GM19035 (cell line): ENCODE measurements at regions not wholly inside any gene's neighbourhood (a gene's known extent, or its start where the extent isn't known, plus 50 kb on each side); places are given as distances from the start of the nearest gene placed in this dataset.
"Not testable (repeated sequence)": the region's sequence is repeated elsewhere in the genome, so short reads cannot be mapped to it uniquely, and the experiment has no call there.

ENCODE experiments used
- ATAC-seq: cut with Tn5 transposase; IDR thresholded peaks from one replicate; pipeline ENCODE4 v1.9.1; 2021; ENCODE audit not compliant: unreplicated experiment

GRCh38 chr18:75777630-75778029 is 350.1 kb upstream of the SMIM21 start:
- no peak for ATAC-seq

- ATAC-seq: no peak
Measured at GRCh38 chr18:75775121-75775520, 347.6 kb upstream of the SMIM21 start.

GRCh38 chr18:75773618-75774017 is 346.1 kb upstream of the SMIM21 start:
- ATAC-seq: no peak

- ATAC-seq: no peak
Measured at GRCh38 chr18:75762758-75763157, 335.3 kb upstream of the SMIM21 start.

- no peak for ATAC-seq
Measured at GRCh38 chr18:75760208-75760607, 332.7 kb upstream of the SMIM21 start.

- no peak for ATAC-seq
Measured at GRCh38 chr18:75757951-75758350, 330.4 kb upstream of the SMIM21 start.

GRCh38 chr18:75754433-75754832 is 326.9 kb upstream of the SMIM21 start:
- ATAC-seq: no peak

- ATAC-seq: no peak
Measured at GRCh38 chr18:75753753-75754152, 326.2 kb upstream of the SMIM21 start.

GRCh38 chr18:75752740-75753263 is 325.3 kb upstream of the SMIM21 start:
- no peak for ATAC-seq

- no peak for ATAC-seq
Measured at GRCh38 chr18:75745147-75745546, 317.6 kb upstream of the SMIM21 start.

GRCh38 chr18:75742516-75742915 is 315.0 kb upstream of the SMIM21 start:
- ATAC-seq: no peak

- ATAC-seq: no peak
Measured at GRCh38 chr18:75739682-75740081, 312.2 kb upstream of the SMIM21 start.

- no peak for ATAC-seq
Measured at GRCh38 chr18:75735291-75735690, 307.8 kb upstream of the SMIM21 start.

- no peak for ATAC-seq
Measured at GRCh38 chr18:75730249-75730648, 302.7 kb upstream of the SMIM21 start.

- ATAC-seq: no peak
Measured at GRCh38 chr18:75728621-75729020, 301.1 kb upstream of the SMIM21 start.

GRCh38 chr18:75727456-75727855 is 300.0 kb upstream of the SMIM21 start:
- ATAC-seq: no peak

- ATAC-seq: no peak
Measured at GRCh38 chr18:75723521-75724340, 296.2 kb upstream of the SMIM21 start.

- ATAC-seq: no peak
Measured at GRCh38 chr18:75714766-75715165, 287.3 kb upstream of the SMIM21 start.

GRCh38 chr18:75712124-75712867 is 284.8 kb upstream of the SMIM21 start:
- ATAC-seq: not testable (repeated sequence)

GRCh38 chr18:75700561-75700960 is 273.1 kb upstream of the SMIM21 start:
- no peak for ATAC-seq

GRCh38 chr18:75698861-75699260 is 271.4 kb upstream of the SMIM21 start:
- ATAC-seq: no peak

- no peak for ATAC-seq
Measured at GRCh38 chr18:75697493-75697892, 270.0 kb upstream of the SMIM21 start.
